GM10248 (cell line): ENCODE measurements at regions not wholly inside any gene's neighbourhood (a gene's known extent, or its start where the extent isn't known, plus 50 kb on each side); places are given as distances from the start of the nearest gene placed in this dataset.
A peak's percentile ranks its signal among the peaks of the same experiment; 100 is the strongest.

Experiments used
- CTCF ChIA-PET: fragments of 300-600 bp; sonication (Branson Sonifier 250); formaldehyde crosslinking; extraction: SDS; loops from one replicate; lab custom pipeline; 2021; ENCODE audit warnings: antibody characterized with exemption; lab: Yijun Ruan, JAX
- POLR2A ChIA-PET: fragments of 350-650 bp; sonication (Branson Sonifier 250); formaldehyde crosslinking; extraction: SDS; loops from one replicate; lab custom pipeline; 2020; ENCODE audit warnings: antibody characterized with exemption; lab: Yijun Ruan, JAX
- DNase-seq: peaks from one replicate; pipeline ENCODE4 v3.0.0; 2012; ENCODE audit errors: extremely low spot score
- CTCF ChIP-seq: IDR thresholded peaks from 2 replicates; pipeline ENCODE4 v1.5.1; 2012; ENCODE audit warnings: mild to moderate bottlenecking, low read depth; ENCODE audit errors: extremely low read depth, missing control alignments, control extremely low read depth

GRCh38 chr2:189940913-189941312 lies 121.6 kb downstream of the MSTN start:
- no peak for TF ChIP-seq CTCF
- ChIA-PET CTCF (no interaction called here), POLR2A (no interaction called here)
- no peak for DNase-seq

- ChIA-PET POLR2A (no interaction called here), CTCF (interaction anchor here (0.7 to 1.7 kb wide), 4 partner anchors 8 to 58 kb away, joined by 3 read pairs; no protein-coding TSS in a partner anchor)
- DNase-seq = no peak
- no peak for TF ChIP-seq CTCF
Measured at GRCh38 chr2:189937691-189938090, 124.8 kb downstream of the MSTN start.

DNA sequence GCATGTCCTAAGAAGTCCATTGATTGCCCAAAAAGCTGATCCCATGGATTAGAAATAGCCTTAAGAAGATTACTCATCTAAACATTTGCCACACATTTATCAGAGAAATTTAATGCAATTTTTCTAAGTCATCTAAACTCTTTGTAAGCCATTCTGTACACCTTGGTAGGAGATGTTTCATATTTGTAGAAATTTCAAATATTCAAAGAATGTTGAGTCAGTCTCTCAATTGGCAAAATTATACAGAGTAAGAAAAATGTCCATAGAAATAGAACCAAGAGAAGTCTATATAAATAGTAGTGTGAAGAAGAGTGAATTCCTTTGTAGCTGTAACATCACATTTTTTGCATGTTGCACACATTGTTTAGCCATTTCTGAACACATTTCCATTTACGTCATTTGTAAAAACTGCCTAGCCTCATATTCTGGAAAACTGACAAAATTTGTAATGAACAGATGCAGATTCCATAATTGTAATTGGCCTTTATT lies 128.6 kb downstream of the MSTN start:
- CTCF ChIA-PET = no interaction called here
- no peak for TF ChIP-seq CTCF
- POLR2A ChIA-PET = no interaction called here
- no peak for DNase-seq

DNA sequence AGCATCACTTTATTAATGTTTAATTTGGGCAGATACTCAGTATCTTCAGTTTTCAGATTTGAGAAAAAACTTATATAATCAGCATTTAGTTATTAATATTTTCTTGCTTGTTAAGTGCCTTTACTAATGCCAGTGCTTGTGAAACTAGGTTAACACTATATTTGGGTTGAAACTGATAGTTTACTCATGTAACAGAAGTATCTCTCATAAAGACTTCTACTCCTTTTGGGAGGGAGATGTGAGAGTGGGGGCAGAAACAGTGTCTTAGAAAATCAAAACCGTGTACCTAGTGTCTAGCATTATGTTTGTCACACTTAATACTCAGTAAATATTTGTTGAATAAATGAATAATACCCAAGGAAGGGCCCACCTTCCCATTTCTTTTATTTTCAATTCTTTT lies 129.5 kb downstream of the MSTN start:
- peak; percentile 28 for DNase-seq
- TF ChIP-seq CTCF = no peak
- ChIA-PET CTCF (no interaction called here), POLR2A (no interaction called here)

DNA sequence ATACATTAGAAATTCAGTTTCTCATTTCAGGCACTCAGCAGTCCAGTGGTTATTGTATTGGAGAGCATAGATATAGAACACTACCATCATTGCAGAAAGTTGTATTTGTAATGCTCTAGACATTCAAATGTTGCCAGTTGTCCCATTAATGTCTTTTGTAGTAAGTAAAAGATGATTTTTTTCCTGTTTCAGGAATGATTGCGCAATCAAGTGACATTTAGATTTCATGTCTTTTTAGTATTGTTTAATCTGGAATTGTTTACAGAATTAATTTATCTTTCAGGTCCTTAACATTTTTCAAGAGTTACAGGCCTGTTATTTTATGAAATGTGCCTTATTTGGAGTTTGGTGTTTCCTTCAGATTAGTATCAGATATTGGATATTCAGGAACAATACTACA lies 134.7 kb downstream of the MSTN start:
- no peak for TF ChIP-seq CTCF
- POLR2A ChIA-PET = no interaction called here
- DNase-seq = no peak
- CTCF ChIA-PET = no interaction called here
